T follicular helper cell (primary cell): ENCODE measurements at regions not wholly inside any gene's neighbourhood (a gene's known extent, or its start where the extent isn't known, plus 50 kb on each side); places are given as distances from the start of the nearest gene placed in this dataset.

Source experiments
- DNase-seq: peaks from one replicate; pipeline ENCODE4 v3.0.0-alpha.2; 2020; ENCODE audit warnings: low read depth

- DNase-seq = no peak
These were observed 570.0 kb downstream of the TBC1D22A start for GRCh38 chr22:47332246-47332980.

GRCh38 chr22:47331750-47332149, 569.3 kb downstream of the TBC1D22A start:
- no peak for DNase-seq

GRCh38 chr22:47329727-47330650, 567.5 kb downstream of the TBC1D22A start:
- DNase-seq = no peak

- no peak for DNase-seq
These were observed 566.2 kb downstream of the TBC1D22A start for GRCh38 chr22:47328550-47329243.

GRCh38 chr22:47327241-47327640, 564.8 kb downstream of the TBC1D22A start:
- no peak for DNase-seq

- no peak for DNase-seq
These were observed 562.8 kb downstream of the TBC1D22A start for GRCh38 chr22:47325249-47325648.

GRCh38 chr22:47324435-47324990, 562.1 kb downstream of the TBC1D22A start:
- DNase-seq = no peak

- DNase-seq = no peak
These were observed 561.1 kb downstream of the TBC1D22A start for GRCh38 chr22:47323518-47323917.

- DNase-seq = no peak
These were observed 560.4 kb downstream of the TBC1D22A start for GRCh38 chr22:47322854-47323253.

- no peak for DNase-seq
These were observed 558.1 kb downstream of the TBC1D22A start for GRCh38 chr22:47320560-47320959.

GRCh38 chr22:47318041-47318737, 555.7 kb downstream of the TBC1D22A start:
- no peak for DNase-seq

GRCh38 chr22:47315862-47316419, 553.5 kb downstream of the TBC1D22A start:
- no peak for DNase-seq

- DNase-seq = no peak
These were observed 548.2 kb downstream of the TBC1D22A start for GRCh38 chr22:47310601-47311000.

- no peak for DNase-seq
These were observed 547.5 kb downstream of the TBC1D22A start for GRCh38 chr22:47309946-47310345.

- no peak for DNase-seq
These were observed 547.0 kb downstream of the TBC1D22A start for GRCh38 chr22:47309476-47309875.

- no peak for DNase-seq
These were observed 546.4 kb downstream of the TBC1D22A start for GRCh38 chr22:47308886-47309285.

- DNase-seq = no peak
These were observed 545.4 kb downstream of the TBC1D22A start for GRCh38 chr22:47307822-47308221.

GRCh38 chr22:47307326-47307725, 544.9 kb downstream of the TBC1D22A start:
- DNase-seq = no peak

GRCh38 chr22:47304854-47305253, 542.4 kb downstream of the TBC1D22A start:
- no peak for DNase-seq

- no peak for DNase-seq
These were observed 541.9 kb downstream of the TBC1D22A start for GRCh38 chr22:47304191-47304831.
